ENCODE measurements at regions not wholly inside any gene's neighbourhood (a gene's known extent, or its start where the extent isn't known, plus 50 kb on each side); places are given as distances from the start of the nearest gene placed in this dataset.

GRCh38 chr20:22452442-22453011 lies 131.8 kb downstream of the FOXA2 start:
- ChIA-PET POLR2A (ENCODE audit: unreplicated experiment) (no interaction called here), CTCF (interaction anchor here (0.6 to 1.0 kb wide), 3 partner anchors 13 to 805 kb away, joined by 3 to 5 read pairs (median 4); no protein-coding TSS in a partner anchor)
- TF ChIP-seq EZH2 (IDR thresholded peaks at IDR 0.05; ENCODE audit: low read depth) = no peak
- no peak for TF ChIP-seq CTCF (conservative IDR thresholded peaks at IDR 0.05)
- H3K36me3 ChIP-seq (ENCODE audit: low read depth) = no peaks in the 10 kb centered on the region
- H4K20me1 ChIP-seq (ENCODE audit: insufficient read depth) = no peaks in the 10 kb centered on the region
- no peaks in the 10 kb centered on the region for H3K79me2 ChIP-seq (ENCODE audit: low read depth)
- no peaks in the 10 kb centered on the region for H3K9me3 ChIP-seq (ENCODE audit: insufficient read depth, low read depth)
- no peak overlapping the region for H3K4me3 ChIP-seq
- no peaks in the 10 kb centered on the region for H3F3A ChIP-seq (ENCODE audit: insufficient read depth, low read depth)
- DNase-seq = no peak
- H2AFZ ChIP-seq = no peak overlapping the region
- no peaks in the 10 kb centered on the region for H3K27me3 ChIP-seq (ENCODE audit: insufficient read depth, low read depth)
- intact Hi-C loops (cut with micrococcal nuclease; ENCODE audit: unreplicated experiment) = loop anchor here (5.0 kb wide), 1 partner anchor 110 kb away; no protein-coding TSS in a partner anchor
- no peak overlapping the region for H3K27ac ChIP-seq
- H3K4me1 ChIP-seq (replicated peaks; ENCODE audit: insufficient read depth) = 0 out of 2 replicates have a peak, but pooled peaks cover 1% of the 10 kb centered on the region
- H3K9me2 ChIP-seq (ENCODE audit: insufficient read depth) = no peaks in the 10 kb centered on the region; the same call in 1 of the 2 replicates
- H3K4me2 ChIP-seq = no peak overlapping the region
- no TSS peak for BruUV-seq (replicated peaks)

DNA sequence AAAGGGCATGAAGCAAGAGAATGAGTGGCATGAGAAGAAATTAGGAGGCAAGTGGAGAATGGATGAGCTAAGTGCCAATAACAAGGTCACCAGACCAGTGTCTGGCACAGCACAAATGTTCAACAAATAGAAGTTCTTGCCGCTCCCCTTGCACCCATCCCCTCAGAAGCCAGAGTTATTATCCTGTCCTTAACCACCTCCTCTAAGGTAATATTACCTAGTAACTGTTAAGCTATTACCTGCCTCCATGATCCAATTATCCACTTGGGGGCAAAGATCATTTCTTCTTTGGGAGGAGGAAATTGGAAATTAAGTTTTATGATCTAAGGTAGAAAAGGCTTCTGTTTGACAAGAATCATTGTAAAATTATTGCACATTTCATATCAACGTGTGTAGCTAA lies 133.8 kb downstream of the FOXA2 start:
- no TSS peak for BruUV-seq (replicated peaks)
- no peak for TF ChIP-seq CTCF (conservative IDR thresholded peaks at IDR 0.05)
- no peak for TF ChIP-seq EZH2 (IDR thresholded peaks at IDR 0.05; ENCODE audit: low read depth)
- CTCF ChIA-PET = no interaction called here

DNA sequence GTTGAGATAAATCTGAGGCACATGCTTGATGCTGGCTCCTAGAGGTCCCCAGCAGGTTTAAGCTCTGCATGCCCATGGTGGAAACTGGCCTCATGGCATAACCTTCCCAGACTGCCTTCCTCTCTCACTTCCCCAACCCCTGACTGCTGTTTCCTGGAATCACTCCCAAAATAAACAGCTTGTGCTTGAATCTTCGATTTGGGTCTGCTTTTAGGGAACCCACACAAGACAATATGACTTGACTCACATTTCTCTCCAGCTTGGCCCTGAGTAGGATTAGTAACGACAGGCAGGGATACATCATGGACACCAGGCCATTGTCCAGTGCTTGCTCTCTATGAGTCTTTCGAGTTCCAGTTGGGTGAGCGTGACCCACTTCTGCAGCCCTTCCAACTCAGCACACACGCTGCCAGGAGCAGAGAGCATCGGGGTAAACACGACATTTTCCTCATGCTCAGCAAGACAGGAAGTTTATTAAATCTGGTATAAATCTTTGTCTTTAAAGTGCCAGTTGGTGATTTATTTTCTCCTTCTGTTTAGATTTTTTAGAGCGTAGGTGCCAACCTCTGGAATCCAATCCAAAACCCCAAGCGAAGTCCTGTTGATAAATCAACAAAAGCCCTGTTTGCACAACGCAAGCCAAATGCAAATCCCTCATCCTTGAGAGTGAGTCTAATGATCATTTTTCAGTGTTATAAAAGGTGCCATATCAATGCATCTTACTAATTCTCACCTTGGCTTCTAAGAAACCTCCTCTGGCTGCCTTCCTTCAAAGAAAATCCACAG lies 135.0 kb downstream of the FOXA2 start:
- no peaks in the 10 kb centered on the region for H3K79me2 ChIP-seq (ENCODE audit: low read depth)
- H3K27ac ChIP-seq = no peak overlapping the region
- H4K20me1 ChIP-seq (ENCODE audit: insufficient read depth) = no peaks in the 10 kb centered on the region
- intact Hi-C loops (cut with micrococcal nuclease; ENCODE audit: unreplicated experiment) = loop anchor here (10.0 kb wide), 1 partner anchor 55 kb away; no protein-coding TSS in a partner anchor
- H3K27me3 ChIP-seq (ENCODE audit: insufficient read depth, low read depth) = no peaks in the 10 kb centered on the region
- H3F3A ChIP-seq (ENCODE audit: insufficient read depth, low read depth) = no peaks in the 10 kb centered on the region
- TF ChIP-seq CTCF (conservative IDR thresholded peaks at IDR 0.05) (no peak), EZH2 (IDR thresholded peaks at IDR 0.05; ENCODE audit: low read depth) (no peak)
- no peak overlapping the region for H3K4me2 ChIP-seq
- H3K4me3 ChIP-seq = no peak overlapping the region
- DNase-seq = no peak
- ChIA-PET POLR2A (ENCODE audit: unreplicated experiment) (interaction anchor here (0.7 kb wide), 1 partner anchor 15 kb away, joined by 7 read pairs; no protein-coding TSS in a partner anchor), CTCF (no interaction called here)
- H3K36me3 ChIP-seq (ENCODE audit: low read depth) = no peaks in the 10 kb centered on the region
- H3K4me1 ChIP-seq (replicated peaks; ENCODE audit: insufficient read depth) = peaks cover 8% of the 10 kb centered on the region; the same call in 1 of the 2 replicates
- H3K9me2 ChIP-seq (ENCODE audit: insufficient read depth) = no peaks in the 10 kb centered on the region; the same call in 1 of the 2 replicates
- H2AFZ ChIP-seq = no peak overlapping the region
- no peaks in the 10 kb centered on the region for H3K9me3 ChIP-seq (ENCODE audit: insufficient read depth, low read depth)
- BruUV-seq (replicated peaks) = no TSS peak

More for the DNA sequence above, 133.8 kb downstream of the FOXA2 start:
- Histone ChIP-seq H3K9me2 (ENCODE audit: insufficient read depth) (no peaks in the 10 kb centered on the region; the same call in 1 of the 2 replicates), H3K9me3 (ENCODE audit: insufficient read depth, low read depth) (no peaks in the 10 kb centered on the region), H3K79me2 (ENCODE audit: low read depth) (no peaks in the 10 kb centered on the region), H4K20me1 (ENCODE audit: insufficient read depth) (no peaks in the 10 kb centered on the region), H3F3A (ENCODE audit: insufficient read depth, low read depth) (no peaks in the 10 kb centered on the region), H3K27me3 (ENCODE audit: insufficient read depth, low read depth) (no peaks in the 10 kb centered on the region), H3K4me1 (replicated peaks; ENCODE audit: insufficient read depth) (peaks cover 8% of the 10 kb centered on the region; the same call in 1 of the 2 replicates), H3K4me2 (no peak overlapping the region), H3K4me3 (no peak overlapping the region), H3K27ac (no peak overlapping the region), H3K36me3 (ENCODE audit: low read depth) (no peaks in the 10 kb centered on the region), H2AFZ (no peak overlapping the region)
- intact Hi-C loops (cut with micrococcal nuclease; ENCODE audit: unreplicated experiment) = loop anchor here (5.0 kb wide), 1 partner anchor 108 kb away; no protein-coding TSS in a partner anchor
- POLR2A ChIA-PET (ENCODE audit: unreplicated experiment) = no interaction called here
- DNase-seq = no peak
